Left forelimb (tissue), 1 donor: ENCODE measurements at regions not wholly inside any gene's neighbourhood (a gene's known extent, or its start where the extent isn't known, plus 50 kb on each side); places are given as distances from the start of the nearest gene placed in this dataset.

Source experiments
- DNase-seq: peaks from one replicate; pipeline ENCODE4 v3.0.0-alpha.2; 2018; ENCODE audit warnings: low spot score

DNA sequence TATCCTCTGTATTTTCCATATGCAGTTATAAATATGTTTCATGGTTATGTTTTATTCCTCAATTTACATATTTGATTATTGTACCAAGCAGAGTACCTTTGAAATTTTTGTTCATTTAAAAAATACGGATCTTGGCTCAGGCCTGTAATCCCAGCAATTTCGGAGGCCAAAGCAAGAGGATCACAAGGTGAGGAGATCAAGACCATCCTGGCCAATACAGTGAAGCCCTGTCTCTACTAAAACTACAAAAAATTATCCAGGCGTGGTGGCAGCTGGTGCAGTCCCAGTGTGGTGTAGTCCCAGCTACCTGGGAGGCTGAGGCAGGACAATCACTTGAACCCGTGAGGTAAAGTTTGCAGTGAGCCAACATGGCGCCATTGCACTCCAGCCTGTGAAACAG, 251.2 kb upstream of the TPTE start:
- peak; percentile 65 for DNase-seq

DNA sequence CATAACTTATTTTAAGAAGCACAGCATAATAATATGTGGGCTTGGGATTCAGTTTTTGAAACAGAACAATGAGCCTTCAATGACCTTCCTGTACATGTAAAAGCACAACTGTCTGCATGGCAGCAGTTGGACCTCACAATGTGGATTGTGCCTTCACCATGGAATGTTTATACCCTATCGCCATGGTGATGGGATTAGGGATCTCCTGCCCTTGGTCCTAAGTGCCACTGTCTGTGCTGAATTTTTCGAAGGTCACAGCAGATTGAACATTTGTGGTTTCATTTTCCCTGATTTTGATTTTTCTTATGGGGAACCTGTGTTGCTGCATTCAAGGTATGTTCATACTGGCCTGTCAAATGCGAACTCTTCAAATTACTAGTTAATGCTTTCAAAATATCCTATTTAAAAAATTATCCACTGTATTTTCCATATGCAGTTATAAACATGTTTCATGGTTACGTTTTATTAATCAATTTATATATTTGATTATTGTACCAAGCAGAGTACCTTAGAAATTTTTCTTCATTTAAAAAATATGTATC, 249.6 kb upstream of the TPTE start:
- peak; percentile 23 for DNase-seq

DNA sequence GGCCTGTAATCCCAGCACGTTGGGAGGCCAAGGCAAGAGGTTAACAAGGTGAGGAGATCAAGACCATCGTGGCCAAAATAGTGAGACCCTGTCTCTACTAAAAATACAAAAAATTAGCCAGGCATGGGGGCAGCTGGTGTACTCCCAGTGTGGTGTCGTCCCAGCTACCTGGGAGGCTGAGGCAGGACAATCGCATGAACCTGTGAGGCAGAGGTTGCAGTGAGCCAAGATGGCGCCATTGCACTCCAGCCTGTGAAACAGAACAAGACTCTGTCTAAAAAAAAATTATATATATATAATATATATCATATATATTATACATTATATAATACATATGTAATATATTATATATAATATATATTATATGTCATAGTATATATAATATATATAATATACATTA, 249.2 kb upstream of the TPTE start:
- DNase-seq = peak; percentile 76

DNA sequence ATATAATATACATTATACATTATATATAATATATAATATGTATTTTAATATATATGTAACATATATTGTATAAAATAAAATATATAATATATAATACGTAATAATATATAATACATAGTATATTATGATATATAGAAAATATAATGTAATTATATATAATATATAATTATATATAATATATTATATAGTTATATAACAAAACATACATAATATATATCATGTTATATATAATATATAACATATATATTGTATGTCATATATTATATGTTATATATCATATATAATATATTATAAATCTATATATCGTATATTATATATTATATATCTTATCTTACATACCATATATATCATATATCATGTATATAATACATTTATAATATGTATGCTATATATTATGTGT, 248.2 kb upstream of the TPTE start:
- DNase-seq = no peak

DNA sequence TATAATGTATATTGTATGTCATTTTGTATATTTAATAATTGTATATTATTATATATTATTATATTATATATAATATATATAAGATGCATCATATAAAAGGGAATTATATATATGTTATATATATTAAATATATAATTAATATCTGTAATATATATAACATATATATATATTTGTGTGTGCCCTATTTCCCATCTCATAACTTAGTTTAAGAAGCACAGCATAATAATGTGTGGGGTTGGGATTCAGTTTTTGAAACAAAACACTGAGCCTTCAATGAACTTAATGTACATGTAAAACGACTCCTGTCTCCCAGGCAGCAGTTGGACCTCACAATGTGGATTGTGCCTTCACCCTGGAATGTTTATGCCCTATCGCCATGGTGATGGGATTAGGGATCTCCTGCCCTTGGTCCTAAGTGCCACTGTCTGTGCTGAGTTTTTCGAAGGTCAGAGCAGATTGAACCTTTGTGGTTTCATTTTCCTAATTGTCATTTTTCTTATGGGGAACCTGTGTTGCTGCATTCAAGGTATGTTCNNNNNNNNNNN, 247.5 kb upstream of the TPTE start:
- peak; percentile 15 for DNase-seq
